Head of caudate nucleus (tissue), 42 donors: ENCODE measurements at regions not wholly inside any gene's neighbourhood (a gene's known extent, or its start where the extent isn't known, plus 50 kb on each side); places are given as distances from the start of the nearest gene placed in this dataset.
"Not testable (repeated sequence)": the region's sequence is repeated elsewhere in the genome, so short reads cannot be mapped to it uniquely, and the experiment has no call there.

Experiments
- DNase-seq, 42 donors: peaks; one replicate each; pipeline versions ENCODE4 v3.0.0 to v3.0.0-alpha.2; 2020 to 2021; ENCODE audit warnings: mixed read lengths in 7 of 42
- intact Hi-C: fragments of 100-400 bp; cut with DNase I; formaldehyde crosslinking; loops from one replicate; pipeline ENCODE4 v1.15.0; 2022

DNA sequence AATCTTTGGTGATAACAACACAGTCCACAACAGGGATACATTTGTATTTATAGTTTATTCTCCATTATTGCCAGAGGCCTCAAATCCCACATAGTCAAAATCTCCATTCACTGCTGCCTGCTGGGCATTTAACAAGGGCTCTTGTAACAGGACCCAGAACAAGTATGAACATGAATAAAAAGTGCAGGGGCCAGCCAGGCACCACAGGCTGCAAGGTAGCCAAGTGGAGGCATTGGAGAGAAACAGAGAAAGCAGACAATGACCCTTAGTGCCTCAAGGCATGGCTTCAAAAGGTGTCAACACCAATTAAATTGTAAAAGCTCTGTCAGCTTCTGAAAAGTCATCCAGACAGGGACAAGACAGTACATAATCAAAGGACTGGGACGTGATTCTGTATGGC is 116.8 kb downstream of the ATP6V1G3 start:
- intact Hi-C loops, result no loop called here
- no peak for DNase-seq

GRCh38 chr1:198417039-198417438 is 123.4 kb downstream of the ATP6V1G3 start:
- no peak for DNase-seq
- intact Hi-C loops, result no loop called here

DNA sequence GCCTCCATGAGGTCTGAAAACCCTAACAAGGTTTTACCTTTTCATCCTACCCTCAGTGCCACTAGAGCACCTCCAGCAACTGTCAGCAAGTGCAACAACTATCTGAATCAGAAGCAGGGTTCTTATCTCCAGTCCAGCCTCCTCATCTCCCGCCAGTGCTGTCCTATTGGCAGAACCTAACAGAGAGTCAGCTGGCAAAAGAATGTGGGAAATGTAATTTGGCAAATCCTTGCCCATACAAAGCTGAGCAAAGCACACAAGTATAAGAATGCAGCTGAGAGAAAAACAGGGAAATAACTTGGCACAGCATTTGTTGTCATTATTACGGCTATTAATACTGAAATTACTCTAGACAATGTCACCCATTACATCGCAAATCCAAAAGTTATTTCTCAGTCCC is 124.2 kb downstream of the ATP6V1G3 start:
- intact Hi-C loops, result no loop called here
- DNase-seq, result no peak

GRCh38 chr1:198411240-198411639 is 129.2 kb downstream of the ATP6V1G3 start:
- DNase-seq, result no peak
- intact Hi-C loops, result no loop called here

DNA sequence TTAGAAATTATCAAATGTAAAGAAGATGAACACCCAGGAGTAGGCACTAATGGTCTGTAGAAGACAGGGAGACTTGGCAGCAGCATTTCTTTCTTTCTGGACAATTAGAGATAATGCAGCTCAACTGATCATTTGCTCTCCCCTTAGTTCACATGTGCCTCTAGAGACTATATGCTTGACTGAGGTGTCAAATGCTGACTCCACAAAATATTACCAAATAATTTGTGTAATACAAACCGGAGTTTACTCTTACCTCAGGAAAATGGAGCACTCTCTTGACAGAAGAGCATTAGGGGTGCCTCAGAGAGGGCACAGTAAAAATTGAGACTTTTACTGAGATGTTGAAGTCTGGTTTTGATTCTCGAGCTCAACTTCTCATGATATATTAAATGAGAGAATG is 131.8 kb downstream of the ATP6V1G3 start:
- no peak for DNase-seq
- intact Hi-C loops, result no loop called here

DNA sequence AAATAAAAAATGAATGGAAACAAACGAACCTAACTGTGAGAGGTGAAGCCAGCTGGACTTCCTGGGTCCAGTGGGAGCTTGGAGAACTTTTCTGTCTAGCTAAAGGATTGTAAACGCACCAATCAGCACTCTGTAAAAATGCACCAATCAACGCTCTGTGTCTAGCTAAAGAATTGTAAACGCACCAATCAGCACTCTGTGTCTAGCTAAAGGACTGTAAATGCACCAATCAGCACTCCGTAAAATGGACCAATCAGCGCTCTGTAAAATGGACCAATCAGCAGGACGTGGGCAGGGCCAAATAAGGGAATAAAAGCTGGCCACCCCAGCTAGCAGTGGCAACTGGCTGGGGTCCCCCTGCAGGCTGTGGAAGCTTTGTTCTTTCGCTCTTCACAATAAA is 135.8 kb downstream of the ATP6V1G3 start:
- intact Hi-C loops, DNase-seq: not testable (repeated sequence)

GRCh38 chr1:198400063-198400462 is 140.4 kb downstream of the ATP6V1G3 start:
- intact Hi-C loops, result no loop called here
- no peak for DNase-seq

DNA sequence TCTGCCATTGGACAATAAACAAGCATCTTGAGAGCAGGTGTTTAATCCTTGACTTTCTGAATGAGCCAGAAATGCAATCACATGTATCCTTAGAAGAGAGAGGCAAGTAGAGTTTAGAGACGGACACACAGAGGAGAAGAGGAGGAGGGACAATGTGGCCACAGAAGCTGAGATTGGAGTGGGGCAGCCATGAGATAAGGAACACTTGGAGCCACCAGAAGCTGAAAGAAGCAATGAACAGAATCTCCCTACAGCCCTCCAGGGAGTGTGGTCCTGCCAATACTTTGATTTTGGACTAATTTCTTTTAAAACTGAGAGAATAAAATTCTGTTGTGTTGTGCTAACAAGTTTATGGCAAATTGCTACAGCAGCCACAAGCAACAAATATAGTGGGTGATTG is 141.0 kb downstream of the ATP6V1G3 start:
- no peak for DNase-seq

GRCh38 chr1:198397208-198397808 is 143.2 kb downstream of the ATP6V1G3 start:
- intact Hi-C loops, result no loop called here
- DNase-seq, result no peak

More for the DNA sequence above, 141.0 kb downstream of the ATP6V1G3 start:
- intact Hi-C loops, result no loop called here

GRCh38 chr1:198391393-198392020 is 149.0 kb downstream of the ATP6V1G3 start:
- DNase-seq, result no peak
- intact Hi-C loops, result no loop called here

DNA sequence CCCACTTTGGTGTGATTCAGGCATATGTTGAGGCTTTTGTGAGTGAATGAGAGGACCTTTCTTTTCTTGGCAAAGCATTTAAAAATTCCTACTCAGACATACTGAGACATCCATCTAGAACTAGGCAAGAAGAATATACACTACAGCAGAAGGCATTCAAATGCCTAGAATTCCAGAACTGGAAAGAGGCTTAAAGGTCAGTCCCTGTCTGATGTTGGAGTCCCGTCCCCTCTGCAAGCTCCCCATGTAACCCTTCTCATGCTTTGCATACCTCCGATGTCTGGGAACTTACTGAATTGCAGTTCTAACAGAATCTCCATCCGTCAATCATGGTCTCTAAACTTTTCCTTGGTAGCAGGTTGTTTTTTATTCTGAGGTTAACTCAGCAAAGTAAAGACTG is 152.9 kb downstream of the ATP6V1G3 start:
- DNase-seq, result no peak
- intact Hi-C loops, result no loop called here

- no peak for DNase-seq
- intact Hi-C loops, result no loop called here
Measured at GRCh38 chr1:198380275-198380674, 160.2 kb downstream of the ATP6V1G3 start.

GRCh38 chr1:198377702-198378101 is 162.8 kb downstream of the ATP6V1G3 start:
- intact Hi-C loops, result no loop called here
- no peak for DNase-seq

DNA sequence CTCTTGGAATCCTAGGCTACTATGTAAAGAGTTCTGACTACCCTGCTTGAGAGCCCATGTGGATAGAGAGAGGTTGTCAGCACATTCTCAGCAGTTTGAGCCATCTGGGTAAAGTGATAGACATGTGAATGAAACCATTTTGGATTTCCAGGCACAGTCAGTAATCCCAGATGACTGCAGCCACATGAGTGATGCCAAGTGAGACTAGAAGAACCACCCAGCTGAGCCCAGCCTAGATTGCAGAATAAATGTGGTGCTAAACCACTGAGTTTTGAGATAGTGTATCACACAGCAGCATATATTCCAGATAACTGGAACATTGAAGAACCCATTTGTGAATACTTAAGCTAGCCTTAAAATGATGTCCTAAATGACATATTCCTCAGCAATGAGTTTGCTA is 166.2 kb downstream of the ATP6V1G3 start:
- DNase-seq, result no peak
- intact Hi-C loops, result no loop called here

DNA sequence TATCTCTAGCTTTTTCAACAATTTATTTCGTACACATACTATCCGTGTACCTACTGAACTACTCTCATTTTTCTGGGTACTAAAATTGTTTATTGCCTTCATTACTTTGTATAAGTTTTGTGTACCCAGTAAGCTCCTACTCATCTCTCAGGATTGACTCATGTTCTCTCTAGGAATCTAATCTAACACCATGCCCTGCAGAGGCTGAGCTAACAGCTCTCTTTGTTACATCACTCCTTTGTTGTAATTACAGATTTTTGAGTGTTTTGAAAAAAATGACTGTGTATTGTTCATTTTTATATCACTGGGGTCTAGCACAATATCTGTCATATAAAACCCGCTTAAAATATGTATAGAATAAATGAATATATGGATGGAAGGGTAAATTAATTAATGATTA is 167.1 kb downstream of the ATP6V1G3 start:
- no peak for DNase-seq
- intact Hi-C loops, result no loop called here
